ENCODE measurements at regions not wholly inside any gene's neighbourhood (a gene's known extent, or its start where the extent isn't known, plus 50 kb on each side); places are given as distances from the start of the nearest gene placed in this dataset.

GRCh38 chr15:100751585-100751984, 128.0 kb upstream of the ALDH1A3 start:
- TF ChIP-seq POLR2AphosphoS5 (IDR thresholded peaks at IDR 0.05; ENCODE audit: low read depth, low read length) (no peak), TAF1 (IDR thresholded peaks at IDR 0.05; ENCODE audit: borderline replicate concordance, low read depth, low read length) (no peak), POLR2A (IDR thresholded peaks at IDR 0.05; ENCODE audit: low read depth, low read length) (no peak)
